GM23338 (cell line): ENCODE measurements at regions not wholly inside any gene's neighbourhood (a gene's known extent, or its start where the extent isn't known, plus 50 kb on each side); places are given as distances from the start of the nearest gene placed in this dataset.
A peak's percentile ranks its signal among the peaks of the same experiment; 100 is the strongest.

Source experiments
- ATAC-seq: fragments of 200-7000 bp; cut with Tn5 transposase; 3 replicates; pipeline ENCODE4 v1.9.1; 2020
- DNase-seq: peaks from one replicate; pipeline ENCODE4 v3.0.0-alpha.2; 2015; ENCODE audit warnings: low spot score
- H2AFZ ChIP-seq: fragments of 200-600 bp; sonication (generic); 2 replicates; pipeline ENCODE4 v1.8.0; 2016; ENCODE audit warnings: antibody characterized with exemption, mild to moderate bottlenecking, moderate library complexity
- H3F3A ChIP-seq: fragments of 200-600 bp; sonication (generic); replicated peaks from 2 replicates; pipeline ENCODE4 v1.8.0; 2017; ENCODE audit warnings: antibody characterized with exemption, mixed run types, low read depth
- H3K27ac ChIP-seq: fragments of 200-600 bp; sonication (generic); 2 replicates; pipeline ENCODE4 v1.6.1; 2016; ENCODE audit warnings: low read depth
- H3K27me3 ChIP-seq: fragments of 200-600 bp; sonication (generic); 2 replicates; pipeline ENCODE4 v1.8.0; 2016; ENCODE audit warnings: mild to moderate bottlenecking, mixed run types, moderate library complexity; ENCODE audit not compliant: insufficient read depth
- H3K36me3 ChIP-seq: fragments of 200-600 bp; sonication (generic); 2 replicates; pipeline ENCODE4 v1.8.0; 2016; ENCODE audit warnings: mild to moderate bottlenecking; ENCODE audit not compliant: insufficient read depth
- H3K4me1 ChIP-seq: fragments of 200-600 bp; sonication (generic); 2 replicates; pipeline ENCODE4 v1.8.0; 2016; ENCODE audit warnings: mild to moderate bottlenecking, moderate library complexity; ENCODE audit not compliant: insufficient read depth
- H3K4me2 ChIP-seq: fragments of 200-600 bp; sonication (generic); 2 replicates; pipeline ENCODE4 v1.7.1; 2017; ENCODE audit warnings: mixed run types
- H3K4me3 ChIP-seq: fragments of 200-600 bp; sonication (generic); 2 replicates; pipeline ENCODE4 v1.6.1; 2016; ENCODE audit warnings: mixed run types
- H3K79me2 ChIP-seq: fragments of 200-600 bp; sonication (generic); replicated peaks from 2 replicates; pipeline ENCODE4 v1.8.0; 2017; ENCODE audit warnings: mild to moderate bottlenecking; ENCODE audit not compliant: insufficient read depth
- H3K9me2 ChIP-seq: fragments of 200-600 bp; sonication (generic); 2 replicates; pipeline ENCODE4 v1.8.0; 2017; ENCODE audit not compliant: insufficient read depth
- H4K20me1 ChIP-seq: fragments of 200-600 bp; sonication (generic); replicated peaks from 2 replicates; pipeline ENCODE4 v1.8.0; 2017; ENCODE audit warnings: mild to moderate bottlenecking; ENCODE audit not compliant: insufficient read depth
- H3K27ac Mint-ChIP-seq: 2 replicates; pipeline ENCODE4 v1.8.0; 2020; ENCODE audit warnings: inconsistent platforms, mild to moderate bottlenecking, moderate library complexity, mixed read lengths
- H3K27me3 Mint-ChIP-seq: 3 replicates; pipeline ENCODE4 v1.8.0; 2022; ENCODE audit warnings: low read depth, mild to moderate bottlenecking, moderate library complexity, mixed read lengths, inconsistent platforms; ENCODE audit not compliant: insufficient read depth, poor library complexity
- H3K36me3 Mint-ChIP-seq: 3 replicates; pipeline ENCODE4 v1.8.0; 2021; ENCODE audit warnings: low read depth, mild to moderate bottlenecking, inconsistent platforms, moderate library complexity, mixed read lengths
- H3K4me1 Mint-ChIP-seq: 3 replicates; pipeline ENCODE4 v1.8.0; 2020; ENCODE audit warnings: mild to moderate bottlenecking, inconsistent platforms, mixed read lengths
- H3K4me3 Mint-ChIP-seq: 3 replicates; pipeline ENCODE4 v1.8.0; 2021; ENCODE audit warnings: moderate library complexity, mild to moderate bottlenecking, inconsistent platforms, mixed read lengths
- H3K9me3 Mint-ChIP-seq: 3 replicates; pipeline ENCODE4 v1.8.0; 2020; ENCODE audit warnings: moderate library complexity, mild to moderate bottlenecking, inconsistent platforms, mixed read lengths
- CREB1 ChIP-seq: fragments of 250-450 bp; sonication (Bioruptor Pico); IDR thresholded peaks from 2 replicates; pipeline ENCODE4 v1.5.0; 2020; ENCODE audit warnings: low read depth, mild to moderate bottlenecking, moderate library complexity
- CTCF ChIP-seq, 2 experiments: fragments of 200-600 bp in 1 of 2; sonication (generic) in 1 of 2; conservative IDR thresholded peaks; 2 replicates each; pipeline versions ENCODE4 v1.5.1 to v1.6.1; 2016 to 2017; ENCODE audit warnings: antibody characterized with exemption in 2 of 2, low read depth in 2 of 2, mild to moderate bottlenecking in 2 of 2, moderate library complexity in 1 of 2
- ETS1 ChIP-seq: IDR thresholded peaks from 2 replicates; pipeline ENCODE4 v1.6.1; 2016; ENCODE audit warnings: antibody characterized with exemption
- JUNB ChIP-seq: IDR thresholded peaks from one replicate; pipeline ENCODE4 v1.6.1; 2016; ENCODE audit warnings: antibody characterized with exemption; ENCODE audit not compliant: unreplicated experiment
- NANOG ChIP-seq: IDR thresholded peaks from 2 replicates; pipeline ENCODE4 v1.6.1; 2016; ENCODE audit warnings: antibody characterized with exemption, borderline replicate concordance
- POLR2AphosphoS5 ChIP-seq: IDR thresholded peaks from 2 replicates; pipeline ENCODE4 v1.6.1; 2016; ENCODE audit warnings: antibody characterized with exemption, low read depth
- ZNF114 ChIP-seq: fragments of 250-450 bp; sonication (Bioruptor Pico); IDR thresholded peaks from 2 replicates; pipeline ENCODE4 v1.5.0; 2020; ENCODE audit warnings: mild to moderate bottlenecking, moderate library complexity
- ZNF331 ChIP-seq: fragments of 250-450 bp; sonication (Bioruptor Pico); IDR thresholded peaks from 2 replicates; pipeline ENCODE4 v1.5.0; 2020; ENCODE audit warnings: low read depth, mild to moderate bottlenecking, moderate library complexity

- H4K20me1 ChIP-seq, result no peaks in the 10 kb centered on the region
- peaks cover 20% of the 10 kb centered on the region for H3K9me3 Mint-ChIP-seq
- H3F3A ChIP-seq, result no peaks in the 10 kb centered on the region
- TF ChIP-seq ZNF114 (no peak), POLR2AphosphoS5 (no peak), CTCF (conservative IDR thresholded peaks at IDR 0.05; ENCODE audit: low read depth in 2 of 2) (no peak), ETS1 (no peak), NANOG (no peak), CREB1 (CRISPR knock-in tag) (no peak), JUNB (no peak), ZNF331 (CRISPR knock-in tag) (no peak)
- H3K4me2 ChIP-seq, result no peak overlapping the region
- no peak overlapping the region for H2AFZ ChIP-seq
- H3K27ac ChIP-seq, result no peak overlapping the region
- H3K4me1 Mint-ChIP-seq, result no peaks in the 10 kb centered on the region
- H3K4me3 Mint-ChIP-seq, result no peak overlapping the region
- DNase-seq, result no peak
- H3K27ac Mint-ChIP-seq, result no peak overlapping the region
- H3K36me3 ChIP-seq, result no peaks in the 10 kb centered on the region; the same call in 1 of the 2 replicates
- no peaks in the 10 kb centered on the region; the same call in 1 of the 2 replicates for H3K9me2 ChIP-seq
- ATAC-seq, result no peak
- H3K4me1 ChIP-seq, result no peaks in the 10 kb centered on the region
- H3K27me3 Mint-ChIP-seq, result no peaks in the 10 kb centered on the region
- H3K27me3 ChIP-seq, result no peaks in the 10 kb centered on the region
- no peak overlapping the region for H3K4me3 ChIP-seq
- peaks cover 19% of the 10 kb centered on the region for H3K36me3 Mint-ChIP-seq
- no peaks in the 10 kb centered on the region for H3K79me2 ChIP-seq
These were observed 951.7 kb upstream of the LCORL start for GRCh38 chr4:18973296-18973695.

GRCh38 chr4:18961879-18962278 is 940.3 kb upstream of the LCORL start:
- peaks cover 40% of the 10 kb centered on the region for H3K36me3 Mint-ChIP-seq
- peak; percentile 64 for ATAC-seq
- no peak overlapping the region for H3K4me3 ChIP-seq

More at GRCh38 chr4:18961879-18962278, 940.3 kb upstream of the LCORL start:
- Mint-ChIP-seq H3K9me3 (peaks cover 28% of the 10 kb centered on the region; the same call in 2 of the 3 replicates), H3K4me3 (no peak overlapping the region), H3K27me3 (no peaks in the 10 kb centered on the region), H3K4me1 (peaks cover 10% of the 10 kb centered on the region), H3K27ac (no peak overlapping the region; the same call in 1 of the 2 replicates)
- Histone ChIP-seq H3K4me2 (peak overlapping the region; percentile 30), H3K36me3 (no peaks in the 10 kb centered on the region; the same call in 1 of the 2 replicates), H3K9me2 (no peaks in the 10 kb centered on the region), H3K79me2 (no peaks in the 10 kb centered on the region), H2AFZ (no peak overlapping the region), H3K27ac (no peak overlapping the region), H4K20me1 (no peaks in the 10 kb centered on the region), H3K27me3 (no peaks in the 10 kb centered on the region), H3F3A (no peaks in the 10 kb centered on the region), H3K4me1 (peaks cover 12% of the 10 kb centered on the region)
- TF ChIP-seq NANOG, result peak; percentile 78
- TF ChIP-seq CTCF (conservative IDR thresholded peaks at IDR 0.05; ENCODE audit: low read depth in 2 of 2), result no peak
- peak; percentile 45 for DNase-seq
